HG03558 (cell line): ENCODE measurements at regions not wholly inside any gene's neighbourhood (a gene's known extent, or its start where the extent isn't known, plus 50 kb on each side); places are given as distances from the start of the nearest gene placed in this dataset.
"Not testable (repeated sequence)": the region's sequence is repeated elsewhere in the genome, so short reads cannot be mapped to it uniquely, and the experiment has no call there.

Experiments used
- ATAC-seq: cut with Tn5 transposase; IDR thresholded peaks from one replicate; pipeline ENCODE4 v1.9.1; 2021; ENCODE audit warnings: moderate number of reproducible peaks; ENCODE audit not compliant: unreplicated experiment; ENCODE audit errors: extremely low read depth

- no peak for ATAC-seq
These were observed 164.1 kb upstream of the KCNQ5 start for GRCh38 chr6:72457738-72458137.

DNA sequence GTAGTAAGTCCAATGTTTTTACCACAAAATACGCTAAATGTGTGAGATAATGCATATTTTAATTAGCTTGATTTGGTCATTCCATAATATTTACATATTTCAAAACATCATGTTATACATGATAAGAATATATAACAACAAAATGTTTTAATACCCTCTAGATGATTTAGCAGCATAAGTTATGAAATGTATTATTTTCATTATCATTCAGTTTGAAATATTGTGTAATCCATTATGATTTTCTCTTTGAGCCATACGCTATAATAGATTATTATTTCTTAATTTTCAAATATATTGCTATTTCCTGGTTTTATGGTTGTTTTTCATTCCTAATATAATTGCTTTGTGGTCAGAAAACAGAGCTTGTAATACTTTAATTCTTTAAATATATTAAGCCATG, 163.3 kb upstream of the KCNQ5 start:
- no peak for ATAC-seq

DNA sequence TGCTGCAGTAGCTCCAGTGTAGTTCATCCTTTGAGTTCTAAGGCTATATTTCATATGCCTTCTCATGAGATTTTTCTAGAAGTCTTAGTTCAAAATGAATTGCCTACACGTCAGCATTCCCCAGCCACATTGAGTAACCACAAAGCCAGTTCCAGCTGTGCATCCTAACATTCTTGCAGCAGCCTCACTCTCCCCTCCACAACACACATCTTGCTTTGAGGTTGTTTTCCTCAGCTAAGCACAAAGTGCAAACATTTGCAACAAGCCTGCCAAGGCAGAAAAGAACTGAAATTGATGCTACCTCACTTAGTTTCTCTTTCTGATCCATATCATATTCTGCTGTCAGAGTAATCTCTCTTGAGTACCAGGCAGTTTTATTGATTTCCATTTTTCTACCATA, 160.7 kb upstream of the KCNQ5 start:
- no peak for ATAC-seq

- ATAC-seq, result no peak
These were observed 157.6 kb upstream of the KCNQ5 start for GRCh38 chr6:72464246-72464645.

- no peak for ATAC-seq
These were observed 156.8 kb upstream of the KCNQ5 start for GRCh38 chr6:72464791-72465691.

DNA sequence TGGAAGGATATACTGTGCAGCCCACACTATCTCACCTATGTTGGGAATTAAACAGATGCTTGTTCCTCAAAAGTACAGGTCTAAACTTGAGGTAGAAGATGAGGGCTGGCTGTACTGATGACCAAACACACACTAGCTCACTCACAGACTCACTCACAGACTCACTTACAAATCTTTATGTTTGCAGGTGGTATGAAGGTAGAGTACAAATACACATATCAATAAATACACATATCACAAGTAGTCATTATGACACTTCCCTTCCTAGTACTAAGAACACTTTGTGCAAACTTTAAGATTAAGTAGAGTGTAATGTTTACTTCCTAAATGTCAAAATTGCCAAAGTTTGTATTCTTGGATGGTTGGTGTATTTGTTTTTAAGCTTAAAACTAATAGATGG, 155.4 kb upstream of the KCNQ5 start:
- no peak for ATAC-seq

GRCh38 chr6:72466971-72467566, 154.8 kb upstream of the KCNQ5 start:
- ATAC-seq, result no peak

DNA sequence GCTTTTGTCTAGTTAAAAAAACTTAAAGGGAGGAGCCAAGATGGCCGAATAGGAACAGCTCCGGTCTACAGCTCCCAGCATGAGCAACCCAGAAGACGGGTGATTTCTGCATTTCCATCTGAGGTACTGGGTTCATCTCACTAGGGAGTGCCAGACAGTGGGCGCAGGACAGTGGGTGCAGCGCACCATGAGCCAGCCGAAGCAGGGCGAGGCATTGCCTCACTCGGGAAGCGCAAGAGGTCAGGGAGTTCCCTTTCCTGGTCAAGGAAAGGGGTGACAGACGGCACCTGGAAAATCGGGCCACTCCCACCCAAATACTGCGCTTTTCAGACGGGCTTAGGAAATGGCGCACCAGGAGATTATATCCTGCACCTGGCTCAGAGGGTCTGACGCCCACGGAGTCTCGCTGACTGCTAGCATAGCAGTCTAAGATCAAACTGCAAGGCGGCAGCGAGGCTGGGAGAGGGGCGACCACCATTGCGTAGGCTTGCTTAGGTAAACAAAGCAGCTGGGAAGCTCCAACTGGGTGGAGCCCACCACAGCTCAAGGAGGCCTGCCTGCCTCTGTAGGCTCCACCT, 152.4 kb upstream of the KCNQ5 start:
- ATAC-seq, result not testable (repeated sequence)

- ATAC-seq, result no peak
These were observed 145.8 kb upstream of the KCNQ5 start for GRCh38 chr6:72476051-72476450.

DNA sequence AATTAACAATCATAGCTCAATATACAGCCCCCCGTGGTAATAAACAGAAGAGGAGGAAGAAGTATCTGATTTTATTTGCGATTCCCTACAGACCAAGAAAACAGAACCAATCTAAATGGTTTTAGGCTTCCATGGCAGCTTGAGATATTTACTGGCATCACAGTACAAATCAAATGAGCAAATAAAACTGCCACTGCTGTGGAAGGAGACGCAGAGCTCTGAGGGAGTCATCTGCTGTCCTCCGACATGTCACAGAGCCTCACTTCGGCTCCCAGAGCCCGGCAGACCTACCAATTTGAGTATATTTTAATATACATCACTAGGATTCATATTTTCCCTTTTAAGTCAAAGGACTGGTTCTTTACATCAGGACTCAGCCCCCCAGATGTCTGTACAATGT, 145.2 kb upstream of the KCNQ5 start:
- no peak for ATAC-seq

DNA sequence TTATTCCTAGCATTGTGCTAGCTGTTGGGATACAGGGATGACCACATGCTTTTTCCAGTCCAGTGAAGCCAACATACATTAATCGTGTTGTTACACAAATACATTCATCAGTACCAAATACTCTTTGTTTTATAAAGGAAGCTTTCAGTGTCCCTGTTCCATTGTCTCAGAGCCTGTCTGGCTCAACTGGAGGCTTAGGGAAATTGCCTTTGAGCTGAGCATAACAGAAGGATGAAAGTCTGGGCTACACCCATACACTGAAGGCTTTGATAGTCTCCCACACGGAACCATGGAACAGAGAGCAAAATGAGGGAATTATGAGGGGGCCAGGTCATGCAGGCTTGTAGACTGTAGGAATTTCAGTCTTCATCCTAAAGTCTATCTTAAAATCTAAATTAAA, 126.4 kb upstream of the KCNQ5 start:
- no peak for ATAC-seq

- no peak for ATAC-seq
These were observed 124.7 kb upstream of the KCNQ5 start for GRCh38 chr6:72497186-72497585.

- ATAC-seq, result no peak
These were observed 121.2 kb upstream of the KCNQ5 start for GRCh38 chr6:72500669-72501068.

GRCh38 chr6:72504406-72504805, 117.5 kb upstream of the KCNQ5 start:
- no peak for ATAC-seq

- no peak for ATAC-seq
These were observed 116.4 kb upstream of the KCNQ5 start for GRCh38 chr6:72505446-72505845.

GRCh38 chr6:72519871-72520270, 102.0 kb upstream of the KCNQ5 start:
- ATAC-seq, result no peak

GRCh38 chr6:72521684-72522083, 100.2 kb upstream of the KCNQ5 start:
- no peak for ATAC-seq

DNA sequence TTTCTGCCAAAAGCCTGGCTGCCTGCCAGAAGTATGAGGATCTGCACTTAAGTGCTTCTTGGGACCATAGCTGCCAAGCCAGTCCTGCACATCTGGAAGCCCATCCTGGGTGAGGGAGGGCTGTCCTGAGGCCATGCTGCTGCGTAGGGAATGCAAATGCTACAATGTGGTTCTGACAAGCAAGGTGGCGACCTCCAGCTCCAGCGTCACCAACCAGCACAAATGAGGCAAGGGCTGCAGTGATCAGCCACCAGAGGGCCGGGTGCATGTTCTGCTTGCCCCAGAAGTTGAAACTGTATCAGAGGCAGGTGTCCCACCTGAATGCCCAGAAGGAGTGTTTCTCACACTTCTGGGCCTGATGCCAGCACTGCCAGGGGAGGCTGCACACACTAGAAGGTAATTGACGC, 99.1 kb upstream of the KCNQ5 start:
- ATAC-seq, result peak; percentile 50

DNA sequence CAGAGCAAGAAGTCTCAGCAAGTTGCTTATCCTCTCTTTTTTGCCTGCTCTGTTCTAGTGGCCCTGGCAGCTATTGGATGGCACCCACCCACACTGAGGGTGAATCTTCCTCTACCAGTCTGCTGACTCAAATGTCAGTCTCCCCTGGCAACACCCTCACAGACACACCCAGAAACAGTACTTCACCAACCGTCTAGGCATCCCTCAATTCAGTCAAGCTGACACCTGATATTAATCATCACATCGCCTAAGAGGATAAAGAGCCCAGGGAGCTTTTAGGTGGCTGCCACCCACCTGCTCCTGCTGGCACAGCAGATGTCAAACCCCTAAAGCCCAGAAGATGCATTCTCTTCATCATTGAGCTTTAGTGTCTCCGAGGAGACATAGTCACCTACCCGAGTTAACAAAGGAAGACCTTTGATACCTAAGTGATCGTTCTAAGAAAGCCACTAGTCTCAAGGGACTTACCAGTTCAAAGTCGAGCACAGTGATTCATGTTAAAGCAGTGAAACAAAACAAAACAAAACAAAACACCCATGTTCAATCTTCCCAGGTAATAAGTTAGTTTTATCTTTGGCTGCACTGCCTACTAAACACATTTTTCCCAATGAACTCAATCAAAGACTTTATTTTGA, 97.7 kb upstream of the KCNQ5 start:
- ATAC-seq, result no peak

GRCh38 chr6:72525821-72526510, 95.9 kb upstream of the KCNQ5 start:
- no peak for ATAC-seq
